MM.1S (cell line): ENCODE measurements at regions not wholly inside any gene's neighbourhood (a gene's known extent, or its start where the extent isn't known, plus 50 kb on each side); places are given as distances from the start of the nearest gene placed in this dataset.
"Not testable (repeated sequence)": the region's sequence is repeated elsewhere in the genome, so short reads cannot be mapped to it uniquely, and the experiment has no call there.

Experiments
- DNase-seq: peaks from one replicate; pipeline ENCODE4 v3.0.0-alpha.2; 2015
- H2AFZ ChIP-seq: fragments of 300-600 bp; sonication (generic); 2 replicates; pipeline ENCODE4 v1.6.0; 2016; ENCODE audit warnings: antibody characterized with exemption, low read length
- H3F3A ChIP-seq: fragments of 300-600 bp; sonication (generic); 2 replicates; pipeline ENCODE4 v1.6.1; 2016; ENCODE audit warnings: mild to moderate bottlenecking, antibody characterized with exemption, low read length, moderate library complexity, mixed read lengths; ENCODE audit not compliant: insufficient read depth
- H3K27ac ChIP-seq: fragments of 300-600 bp; sonication (generic); 2 replicates; pipeline ENCODE4 v1.5.1; 2016; ENCODE audit warnings: mild to moderate bottlenecking, low read length
- H3K27me3 ChIP-seq: fragments of 300-600 bp; sonication (generic); replicated peaks from 2 replicates; pipeline ENCODE4 v1.6.0; 2016; ENCODE audit warnings: low read length; ENCODE audit not compliant: insufficient read depth
- H3K36me3 ChIP-seq: fragments of 300-600 bp; sonication (generic); replicated peaks from 2 replicates; pipeline ENCODE4 v1.6.1; 2016; ENCODE audit warnings: mild to moderate bottlenecking, low read length, mixed read lengths; ENCODE audit not compliant: insufficient read depth
- H3K4me1 ChIP-seq: fragments of 300-600 bp; sonication (generic); 2 replicates; pipeline ENCODE4 v1.6.1; 2016; ENCODE audit warnings: low read length, mixed read lengths
- H3K4me2 ChIP-seq: fragments of 300-600 bp; sonication (generic); 2 replicates; pipeline ENCODE4 v1.6.0; 2016; ENCODE audit warnings: low read depth, low read length
- H3K4me3 ChIP-seq: fragments of 300-600 bp; sonication (generic); 2 replicates; pipeline ENCODE4 v1.5.1; 2016; ENCODE audit warnings: low read length, mixed read lengths
- H3K79me2 ChIP-seq: fragments of 300-600 bp; sonication (generic); 2 replicates; pipeline ENCODE4 v1.6.1; 2016; ENCODE audit warnings: mixed run types, low read length, mixed read lengths
- H3K9ac ChIP-seq: fragments of 300-600 bp; sonication (generic); 2 replicates; pipeline ENCODE4 v1.6.1; 2016; ENCODE audit warnings: low read length, mixed read lengths
- H3K9me2 ChIP-seq: fragments of 300-600 bp; sonication (generic); replicated peaks from 2 replicates; pipeline ENCODE4 v1.6.1; 2016; ENCODE audit warnings: mild to moderate bottlenecking, low read length, mixed read lengths; ENCODE audit not compliant: insufficient read depth
- H3K9me3 ChIP-seq: fragments of 300-600 bp; sonication (generic); replicated peaks from 2 replicates; pipeline ENCODE4 v1.6.1; 2016; ENCODE audit warnings: mild to moderate bottlenecking, low read length, mixed read lengths; ENCODE audit not compliant: insufficient read depth
- H4K20me1 ChIP-seq: fragments of 300-600 bp; sonication (generic); 2 replicates; pipeline ENCODE4 v1.6.1; 2016; ENCODE audit warnings: mild to moderate bottlenecking, low read length, moderate library complexity, mixed read lengths; ENCODE audit not compliant: insufficient read depth
- EZH2 ChIP-seq: fragments of 300-600 bp; sonication (generic); optimal IDR thresholded peaks from 2 replicates; pipeline ENCODE3; 2017; ENCODE audit warnings: low read depth, mild to moderate bottlenecking, antibody characterized with exemption, low read length, mixed read lengths

DNA sequence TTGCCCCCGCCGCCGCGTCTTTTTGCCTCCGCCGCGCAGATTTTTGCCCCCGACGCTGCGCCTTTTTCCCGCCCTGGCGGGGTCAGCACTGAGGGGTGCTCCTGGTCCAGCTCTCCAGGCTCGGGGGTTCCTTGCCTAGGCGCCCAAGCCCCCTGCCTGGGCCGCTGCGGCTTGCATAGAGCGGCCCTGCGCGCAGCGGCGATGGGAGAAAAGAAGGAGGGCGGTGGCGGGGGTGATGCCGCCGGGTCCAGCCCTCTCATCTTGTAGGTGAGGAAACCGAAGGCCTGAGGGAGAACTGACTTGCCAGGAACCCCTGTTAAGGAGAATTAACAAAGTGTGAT lies 330.8 kb upstream of the WSB1 start:
- Histone ChIP-seq H3K9me2 (no peaks in the 10 kb centered on the region), H3K27ac (no peak overlapping the region), H3K79me2 (no peaks in the 10 kb centered on the region), H3F3A (no peaks in the 10 kb centered on the region), H3K36me3 (no peaks in the 10 kb centered on the region), H2AFZ (no peak overlapping the region), H3K4me1 (no peaks in the 10 kb centered on the region), H4K20me1 (no peaks in the 10 kb centered on the region), H3K9ac (no peak overlapping the region), H3K9me3 (no peaks in the 10 kb centered on the region), H3K4me2 (peak overlapping the region; percentile 34; the same call in 1 of the 2 replicates), H3K27me3 (no peaks in the 10 kb centered on the region; the same call in 1 of the 2 replicates), H3K4me3 (peak overlapping the region; percentile 45; the same call in 1 of the 2 replicates)
- no peak for DNase-seq
- no peak for TF ChIP-seq EZH2

DNA sequence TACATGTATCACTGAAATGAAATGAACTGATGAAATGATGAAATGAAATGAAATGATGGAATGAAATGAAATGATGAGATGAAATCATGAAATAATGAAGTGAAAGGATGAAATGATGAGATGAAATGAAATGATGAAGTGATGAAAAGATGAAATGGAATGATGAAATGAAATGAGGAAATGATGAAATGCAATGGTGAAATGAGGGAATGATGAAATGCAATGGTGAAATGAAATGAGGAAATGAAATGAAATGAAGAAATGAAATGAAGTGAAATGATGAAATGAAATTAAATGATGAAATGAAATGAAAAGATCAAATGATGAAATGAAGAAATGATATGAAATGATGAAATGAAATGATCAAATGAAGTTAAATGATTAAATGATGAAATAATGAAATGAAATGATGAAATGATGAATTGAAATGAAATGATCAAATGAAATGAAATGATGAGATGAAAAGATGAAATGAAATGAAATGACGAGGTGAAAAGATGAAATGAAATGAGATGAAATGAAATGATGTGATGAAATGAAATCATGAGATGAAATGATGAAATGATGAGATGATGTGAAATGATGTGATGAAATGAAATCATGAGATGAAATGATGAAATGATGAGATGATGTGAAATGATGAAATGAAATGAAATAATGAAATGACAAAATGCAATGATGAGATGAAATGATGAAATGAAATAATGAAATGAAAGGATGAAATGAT lies 327.9 kb upstream of the WSB1 start:
- not testable (repeated sequence) for H3F3A ChIP-seq

DNA sequence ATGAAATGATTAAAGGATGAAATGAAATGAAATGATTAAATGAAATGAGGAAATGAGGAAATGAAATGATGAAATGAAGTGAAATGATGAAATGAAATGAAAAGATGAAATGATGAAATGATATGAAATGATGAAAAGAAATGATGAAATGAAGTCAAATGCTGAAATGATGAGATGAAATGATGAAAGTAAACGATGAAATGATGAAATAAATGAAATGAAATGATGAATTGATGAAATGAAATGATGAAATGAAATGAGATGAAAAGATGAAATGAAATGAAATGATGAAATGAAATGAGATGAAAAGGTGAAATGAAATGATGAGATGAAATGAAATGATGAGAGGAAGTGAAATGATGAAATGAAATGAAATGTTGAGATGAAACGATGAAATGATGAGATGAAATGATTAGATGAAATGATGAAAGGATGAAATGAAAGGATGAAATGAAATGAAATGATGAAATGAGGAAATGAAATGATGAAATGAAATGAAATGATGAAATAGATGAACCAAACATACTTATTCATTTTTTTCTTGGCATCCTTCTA lies 327.2 kb upstream of the WSB1 start:
- not testable (repeated sequence) for H3K79me2 ChIP-seq, H4K20me1 ChIP-seq

More for the DNA sequence above, 327.9 kb upstream of the WSB1 start:
- not testable (repeated sequence) for H2AFZ ChIP-seq, DNase-seq, H3K4me1 ChIP-seq, H3K36me3 ChIP-seq, H3K27me3 ChIP-seq, H3K79me2 ChIP-seq, H3K9me2 ChIP-seq, H3K9ac ChIP-seq, H3K4me2 ChIP-seq, H3K4me3 ChIP-seq, H3K27ac ChIP-seq, H4K20me1 ChIP-seq, H3K9me3 ChIP-seq

DNA sequence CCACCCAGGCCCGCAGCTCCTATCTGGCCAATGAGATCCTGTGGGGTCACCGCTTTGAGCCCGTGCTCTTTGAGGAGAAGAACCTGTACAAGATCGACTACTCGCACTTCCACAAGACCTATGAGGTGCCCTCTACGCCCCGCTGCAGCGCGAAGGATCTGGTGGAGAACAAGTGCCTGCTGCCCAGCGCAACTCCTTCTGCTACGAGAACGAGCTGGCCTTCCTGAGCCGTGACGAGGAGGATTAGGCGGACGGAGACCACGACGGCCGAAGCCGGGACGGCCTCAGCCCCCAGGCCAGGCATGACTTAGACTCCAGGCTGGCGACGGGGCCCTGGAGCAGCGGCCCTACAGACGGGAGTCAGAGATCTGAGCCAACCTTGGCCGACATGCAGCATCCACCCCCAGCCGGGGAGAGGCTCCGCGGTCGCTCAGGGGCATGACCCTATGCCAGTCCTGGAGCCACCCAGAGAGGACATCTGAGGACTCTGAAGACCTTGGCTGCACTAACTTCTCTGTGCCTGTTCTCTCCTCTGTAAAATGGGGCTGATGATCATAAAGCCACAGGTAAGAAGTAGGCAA lies 312.0 kb upstream of the WSB1 start:
- H3F3A ChIP-seq, H3K9ac ChIP-seq, H3K4me3 ChIP-seq, H2AFZ ChIP-seq, H3K9me3 ChIP-seq, H3K27me3 ChIP-seq, DNase-seq, H3K9me2 ChIP-seq, H4K20me1 ChIP-seq, H3K36me3 ChIP-seq, H3K79me2 ChIP-seq, H3K4me1 ChIP-seq, H3K4me2 ChIP-seq, H3K27ac ChIP-seq: not testable (repeated sequence)

More for the DNA sequence above, 327.2 kb upstream of the WSB1 start:
- not testable (repeated sequence) for H2AFZ ChIP-seq, H3K27ac ChIP-seq, DNase-seq, H3K4me1 ChIP-seq, H3K9ac ChIP-seq, H3F3A ChIP-seq, H3K9me2 ChIP-seq, H3K4me3 ChIP-seq, H3K27me3 ChIP-seq, H3K36me3 ChIP-seq, H3K4me2 ChIP-seq, H3K9me3 ChIP-seq

DNA sequence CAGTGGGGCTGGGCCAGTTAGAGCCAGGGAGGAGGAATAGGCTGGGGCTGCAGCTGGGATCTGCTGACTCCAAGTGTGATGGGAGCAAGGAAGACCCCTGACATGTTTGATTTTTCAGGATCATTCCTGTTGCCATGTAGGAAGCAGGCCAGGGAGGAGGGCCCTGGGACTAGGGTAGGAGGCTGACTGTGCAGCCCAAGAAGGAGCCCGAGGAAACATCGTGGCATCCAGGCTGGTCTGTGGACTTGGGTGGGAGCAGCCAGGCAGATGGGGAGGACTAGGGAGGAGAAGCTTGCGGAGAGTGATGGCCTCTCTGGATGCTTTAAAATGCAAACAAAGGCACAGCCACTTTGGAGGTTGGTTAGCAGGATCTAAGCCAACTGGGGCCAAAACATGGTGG lies 311.4 kb upstream of the WSB1 start:
- H3K27ac ChIP-seq, H3K36me3 ChIP-seq, H3K79me2 ChIP-seq, H3K4me3 ChIP-seq, H3K9me2 ChIP-seq, H3K9ac ChIP-seq, H3K27me3 ChIP-seq, H3K4me2 ChIP-seq, H3F3A ChIP-seq, H2AFZ ChIP-seq, DNase-seq, H3K4me1 ChIP-seq, H3K9me3 ChIP-seq, H4K20me1 ChIP-seq: not testable (repeated sequence)

DNA sequence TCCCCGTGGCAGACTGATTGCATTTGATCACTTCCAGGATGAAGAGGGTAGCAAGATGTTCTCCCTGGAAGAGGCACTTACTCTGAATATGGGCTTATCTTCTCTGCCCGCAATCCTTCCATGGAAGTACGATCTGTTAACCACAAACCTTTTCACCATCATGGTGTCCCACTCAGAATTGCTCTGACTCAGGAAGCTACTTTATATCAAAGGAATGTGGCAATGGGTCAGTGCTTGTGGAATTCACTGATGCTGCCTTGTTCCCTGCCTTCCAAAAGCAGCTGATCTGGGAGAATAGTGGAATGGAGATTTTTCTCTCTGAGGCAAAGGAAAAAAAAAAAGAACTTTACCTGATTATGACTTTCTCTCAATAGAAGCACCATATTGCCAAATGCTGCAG lies 306.1 kb upstream of the WSB1 start:
- not testable (repeated sequence) for H3K36me3 ChIP-seq, DNase-seq, H4K20me1 ChIP-seq, H3K79me2 ChIP-seq, H3K4me2 ChIP-seq, H3K27ac ChIP-seq, H3F3A ChIP-seq, H3K4me1 ChIP-seq, H3K9me2 ChIP-seq, H3K9ac ChIP-seq, H2AFZ ChIP-seq, H3K4me3 ChIP-seq, H3K27me3 ChIP-seq, H3K9me3 ChIP-seq

DNA sequence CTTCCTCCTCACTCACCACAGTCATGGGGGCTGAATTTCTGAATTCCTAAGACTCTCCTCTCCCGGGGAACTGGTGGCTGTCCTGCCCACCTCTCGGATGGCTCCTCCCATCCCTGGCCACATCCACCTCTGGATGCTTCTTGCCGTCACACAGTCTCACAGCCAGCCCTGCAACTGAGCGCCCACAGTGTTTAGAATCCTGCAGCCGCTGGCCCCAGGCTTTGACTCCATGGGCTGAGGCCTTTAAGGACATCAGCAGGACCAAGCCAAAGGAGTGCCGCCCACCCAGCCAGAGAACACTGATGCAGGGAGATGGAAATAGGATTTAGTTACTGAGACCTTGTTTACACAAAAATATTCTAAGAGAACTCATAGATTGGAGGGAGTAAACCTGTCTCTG lies 299.3 kb upstream of the WSB1 start:
- not testable (repeated sequence) for H3K79me2 ChIP-seq, DNase-seq, H3K9ac ChIP-seq, H3K36me3 ChIP-seq, H3K27ac ChIP-seq, H3F3A ChIP-seq, H3K4me2 ChIP-seq, H3K4me1 ChIP-seq, H3K9me3 ChIP-seq, H3K27me3 ChIP-seq, H3K9me2 ChIP-seq, H2AFZ ChIP-seq, H3K4me3 ChIP-seq, H4K20me1 ChIP-seq
